Mucosa of gallbladder (tissue), 1 donor: ENCODE measurements at regions not wholly inside any gene's neighbourhood (a gene's known extent, or its start where the extent isn't known, plus 50 kb on each side); places are given as distances from the start of the nearest gene placed in this dataset.

Experiments used
- DNase-seq: peaks from one replicate; pipeline ENCODE4 v3.0.0-alpha.2; 2020; ENCODE audit warnings: low spot score
- donor health status: DM: no; HTN: no; CAD: no.

DNA sequence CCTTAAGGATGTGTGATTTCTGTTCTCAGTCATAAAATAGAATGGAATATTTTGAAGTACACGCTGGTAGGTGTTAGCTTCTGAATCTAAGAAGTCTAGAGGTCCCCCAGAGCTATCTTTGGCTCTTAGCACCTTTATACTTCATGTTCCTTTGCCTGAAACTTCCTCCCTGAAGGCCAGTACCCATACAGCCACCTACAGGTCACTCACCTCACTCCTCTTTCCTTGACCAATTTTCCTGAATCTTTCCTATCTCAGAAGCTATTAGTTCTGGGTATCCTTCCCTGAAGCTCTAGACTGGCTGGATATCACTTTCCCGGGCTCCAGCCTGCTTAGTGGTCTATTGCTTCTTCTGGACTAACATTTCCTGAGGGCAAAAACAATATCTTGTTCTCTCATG is 93.4 kb upstream of the EDNRB start:
- no peak for DNase-seq

DNA sequence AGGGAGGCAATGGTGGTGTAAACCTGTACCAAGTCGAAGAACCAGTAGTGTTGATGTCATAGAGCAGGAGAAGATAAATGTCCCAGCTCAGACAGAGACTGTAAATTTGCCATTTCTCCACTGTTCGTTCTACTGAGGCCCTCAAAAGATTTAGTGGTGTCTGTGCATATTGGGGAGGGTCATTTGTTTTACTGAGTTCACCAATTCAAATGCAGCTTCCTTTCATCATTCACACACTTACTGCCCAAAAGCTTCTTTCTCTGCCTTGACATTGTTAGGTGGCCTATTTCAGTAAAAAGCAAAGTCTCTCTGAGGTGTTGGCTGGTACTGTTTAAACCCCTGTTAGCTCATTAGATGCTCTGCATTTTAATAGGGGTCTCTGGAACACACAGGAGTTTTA is 86.2 kb upstream of the EDNRB start:
- DNase-seq: no peak

DNA sequence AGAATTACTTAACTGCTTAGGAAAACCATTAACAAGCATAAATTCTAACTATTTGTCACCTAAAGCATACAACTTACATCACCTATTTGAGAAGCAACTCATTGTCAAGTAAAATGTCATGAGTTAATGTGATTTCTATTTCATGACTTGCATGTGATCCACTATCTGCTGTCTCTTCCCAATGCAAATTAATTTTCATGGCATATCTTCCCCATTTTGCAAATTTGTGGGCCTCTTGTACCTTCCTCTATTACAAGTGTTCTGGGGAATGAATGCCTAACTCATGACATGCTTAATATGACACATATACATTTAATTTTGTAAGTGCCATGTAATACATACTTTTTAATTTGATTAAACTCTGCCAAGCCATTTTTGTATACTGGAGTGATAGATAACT is 81.1 kb upstream of the EDNRB start:
- no peak for DNase-seq

DNA sequence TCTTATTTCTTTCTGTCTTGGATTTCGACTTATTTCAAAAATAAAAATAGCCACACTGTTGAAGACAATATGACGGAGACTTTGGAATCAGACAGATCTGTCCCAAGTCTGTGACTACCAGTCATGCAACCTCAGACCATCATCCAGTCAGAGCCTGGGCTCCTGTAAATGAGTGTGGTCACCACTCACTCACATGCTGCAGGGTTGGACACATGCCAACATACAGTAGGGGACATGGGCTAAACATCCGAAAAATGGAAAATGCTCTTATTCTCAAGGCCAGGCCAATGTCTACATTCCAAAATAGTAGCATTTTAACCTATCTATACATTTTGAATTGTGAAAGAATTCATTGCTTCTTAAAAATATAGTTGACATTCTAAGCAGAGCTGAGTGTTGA is 75.5 kb upstream of the EDNRB start:
- DNase-seq: no peak

DNA sequence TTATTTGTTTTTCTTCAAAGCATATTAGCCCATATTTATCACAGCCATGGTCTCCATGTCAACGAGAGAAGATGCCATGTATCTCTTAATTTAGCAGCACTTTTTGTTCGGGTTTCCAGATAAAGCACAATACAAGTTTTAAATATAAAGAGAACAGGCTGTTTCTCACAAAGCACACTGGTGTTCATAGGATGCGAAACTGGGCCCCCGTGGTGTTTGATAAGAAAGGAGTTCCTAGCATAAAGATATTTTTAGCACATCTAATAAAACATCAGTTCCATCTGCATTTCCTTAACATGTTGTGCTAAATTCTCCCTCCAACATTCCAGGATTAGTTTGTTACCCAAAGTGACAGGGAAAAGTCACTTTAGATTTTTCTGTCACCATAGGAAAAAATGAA is 72.4 kb upstream of the EDNRB start:
- no peak for DNase-seq

DNA sequence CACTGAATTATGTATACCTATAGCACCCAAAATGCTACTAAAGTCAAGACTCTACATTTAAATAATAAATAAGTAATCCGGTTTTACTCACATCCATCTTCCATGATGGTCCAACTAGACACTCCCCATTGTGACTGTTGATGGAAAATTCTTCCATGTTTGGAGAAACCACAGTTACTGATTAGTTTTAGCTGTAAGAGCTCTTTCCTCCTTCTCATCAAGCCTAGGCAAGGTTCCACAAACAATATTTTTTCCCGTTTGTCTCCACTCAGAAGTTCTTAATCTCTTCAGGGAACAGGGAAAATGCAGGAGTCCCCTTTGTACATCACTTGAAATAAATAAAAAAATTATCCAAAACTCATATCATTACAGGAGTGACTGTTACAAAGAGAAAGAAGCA is 70.7 kb upstream of the EDNRB start:
- DNase-seq: no peak

DNA sequence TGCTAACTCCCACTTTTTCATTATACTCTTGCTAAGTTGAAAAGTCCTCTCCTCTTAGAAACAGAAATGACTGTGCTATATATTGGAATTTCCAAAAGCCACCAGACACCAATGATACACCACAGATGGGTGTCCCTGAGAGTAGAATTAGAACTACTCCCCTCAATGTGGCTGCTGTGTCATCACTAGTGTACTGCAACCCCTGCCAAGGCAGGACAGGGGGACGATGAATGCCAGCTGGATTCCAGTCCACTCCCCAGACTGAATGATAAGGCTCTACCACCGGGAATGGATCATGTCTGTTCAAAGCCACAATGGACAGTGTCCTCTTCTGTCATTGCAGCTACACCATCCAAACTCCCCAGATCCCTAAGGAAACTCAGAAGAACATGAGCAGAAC is 69.7 kb upstream of the EDNRB start:
- DNase-seq: no peak

DNA sequence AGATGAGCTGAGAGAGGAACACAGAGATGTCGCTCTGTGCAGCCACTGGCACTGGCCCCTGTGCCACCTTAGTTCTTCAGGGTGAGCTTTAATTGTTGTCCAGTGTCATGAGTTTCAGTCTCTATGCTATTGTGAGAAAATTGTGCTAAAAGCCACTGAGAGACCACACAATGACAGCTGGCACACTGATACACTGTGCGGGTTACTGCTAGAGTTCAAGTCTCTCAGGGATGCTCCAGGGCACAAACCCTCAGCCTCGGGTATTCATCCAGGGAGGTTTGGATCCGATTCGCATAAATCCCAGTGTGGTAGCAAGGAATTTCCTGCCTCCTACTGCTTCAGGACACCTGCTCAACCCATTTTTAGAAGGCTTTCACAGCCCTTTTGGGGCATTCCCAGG is 68.1 kb upstream of the EDNRB start:
- no peak for DNase-seq

DNA sequence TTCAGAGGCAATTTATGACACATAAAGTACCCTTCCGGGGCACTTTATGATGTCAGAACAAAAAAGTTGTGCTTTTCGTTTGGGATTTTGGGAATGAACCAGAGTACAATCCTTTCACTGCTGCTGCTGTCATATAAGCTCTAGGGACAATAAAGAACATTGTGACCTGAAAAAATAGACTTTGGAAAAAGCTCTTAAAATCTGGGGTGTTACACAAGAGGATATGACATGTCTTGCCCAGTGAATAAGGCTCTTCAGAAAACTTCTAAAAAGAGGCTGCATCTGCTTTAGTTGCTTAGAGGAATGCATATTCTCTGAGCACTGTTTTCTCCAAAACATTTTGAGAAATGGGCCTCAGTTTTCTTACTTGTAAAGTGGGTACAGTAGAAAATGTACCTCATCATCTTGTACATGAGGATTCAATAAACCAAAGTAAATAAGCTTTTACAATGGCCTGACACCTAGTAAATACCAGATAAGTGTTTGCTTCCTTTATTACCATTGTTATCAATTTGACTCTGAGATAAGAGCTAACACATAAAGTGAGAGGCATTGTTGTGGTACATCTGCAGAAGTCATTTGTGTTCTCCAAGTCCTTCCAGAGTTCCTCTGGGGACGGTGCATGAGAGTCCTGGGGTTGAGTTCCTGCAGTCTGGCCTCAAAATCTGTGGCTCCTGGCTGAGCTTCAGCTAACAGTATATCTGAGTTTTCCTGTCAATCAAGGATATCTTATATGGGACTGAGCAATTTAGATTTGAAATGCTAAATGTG is 67.4 kb upstream of the EDNRB start:
- no peak for DNase-seq

DNA sequence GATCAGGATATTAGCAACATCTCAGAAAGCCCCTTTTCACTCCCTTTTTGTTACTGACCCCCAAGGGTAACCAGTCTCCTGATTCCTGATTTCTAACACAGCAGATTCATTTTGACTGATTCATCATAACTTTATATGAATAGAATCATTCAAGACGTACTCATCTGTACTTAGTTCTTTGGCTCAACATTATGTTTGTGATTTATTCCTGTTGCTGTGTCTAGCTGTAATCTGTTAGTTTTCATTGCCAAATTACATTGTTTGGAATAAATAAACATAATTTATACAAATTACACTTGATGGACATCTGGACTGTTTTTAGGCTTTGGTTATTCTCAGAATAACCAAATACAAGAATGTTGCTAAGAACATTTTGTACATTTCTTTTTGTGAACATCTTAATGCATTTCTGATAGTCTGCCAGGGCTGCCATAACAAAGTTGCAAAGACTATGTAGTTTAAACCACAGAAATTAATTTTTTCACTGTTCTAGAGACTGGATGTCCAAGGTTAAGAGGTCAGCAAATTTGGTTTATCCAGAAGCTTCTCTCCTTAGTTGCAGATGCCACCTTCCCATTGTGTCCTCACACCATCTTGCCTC is 62.8 kb upstream of the EDNRB start:
- no peak for DNase-seq

DNA sequence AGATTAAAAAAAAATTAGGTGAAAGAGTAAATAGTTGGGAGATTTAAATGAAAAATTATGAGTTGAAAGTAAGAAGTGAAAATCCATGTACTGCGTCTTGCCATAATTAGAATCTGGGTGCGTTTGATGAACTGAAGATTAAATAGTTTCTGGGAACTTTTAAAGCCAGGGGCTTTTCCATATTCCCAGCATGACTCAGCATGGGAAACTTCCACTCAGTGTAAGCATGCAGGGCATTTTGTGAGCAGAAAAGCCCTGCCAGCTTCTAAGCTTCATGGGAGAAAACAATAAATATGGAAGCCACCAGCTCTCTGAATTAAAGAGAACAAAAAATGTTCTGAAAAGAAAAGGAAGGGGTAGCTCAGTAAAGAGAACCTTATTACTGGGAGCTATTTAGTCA is 62.0 kb upstream of the EDNRB start:
- no peak for DNase-seq

DNA sequence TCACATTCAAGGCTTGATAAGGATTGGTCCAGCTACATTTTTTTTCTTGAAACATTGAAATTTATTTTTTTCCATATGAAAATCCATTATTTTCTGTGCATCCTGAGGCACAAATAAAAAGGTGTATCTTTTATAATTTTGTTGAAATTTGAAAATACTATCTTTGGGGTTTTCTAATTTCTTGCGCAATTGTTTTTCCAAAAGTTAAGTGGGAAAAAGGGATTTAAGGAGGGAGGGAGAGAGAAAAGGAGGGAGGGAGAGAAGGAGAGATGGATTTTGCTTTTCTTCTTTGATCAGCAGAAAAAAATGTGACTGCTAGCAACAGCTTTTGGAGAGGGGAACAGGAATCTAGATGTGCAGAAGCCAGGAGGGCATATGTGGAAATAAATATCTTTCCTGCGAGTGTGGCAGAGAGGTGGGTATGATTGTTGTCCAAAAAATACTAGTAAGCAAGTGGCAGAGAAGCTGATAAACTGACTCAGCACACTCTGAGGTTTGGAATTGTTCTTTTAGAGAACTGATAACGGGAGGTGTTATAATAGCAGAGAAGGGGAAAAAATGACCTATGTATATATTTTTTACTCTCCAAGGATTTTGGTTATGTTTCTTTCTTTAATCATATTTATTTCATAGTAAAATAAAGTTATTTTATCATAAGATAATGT is 61.2 kb upstream of the EDNRB start:
- no peak for DNase-seq

DNA sequence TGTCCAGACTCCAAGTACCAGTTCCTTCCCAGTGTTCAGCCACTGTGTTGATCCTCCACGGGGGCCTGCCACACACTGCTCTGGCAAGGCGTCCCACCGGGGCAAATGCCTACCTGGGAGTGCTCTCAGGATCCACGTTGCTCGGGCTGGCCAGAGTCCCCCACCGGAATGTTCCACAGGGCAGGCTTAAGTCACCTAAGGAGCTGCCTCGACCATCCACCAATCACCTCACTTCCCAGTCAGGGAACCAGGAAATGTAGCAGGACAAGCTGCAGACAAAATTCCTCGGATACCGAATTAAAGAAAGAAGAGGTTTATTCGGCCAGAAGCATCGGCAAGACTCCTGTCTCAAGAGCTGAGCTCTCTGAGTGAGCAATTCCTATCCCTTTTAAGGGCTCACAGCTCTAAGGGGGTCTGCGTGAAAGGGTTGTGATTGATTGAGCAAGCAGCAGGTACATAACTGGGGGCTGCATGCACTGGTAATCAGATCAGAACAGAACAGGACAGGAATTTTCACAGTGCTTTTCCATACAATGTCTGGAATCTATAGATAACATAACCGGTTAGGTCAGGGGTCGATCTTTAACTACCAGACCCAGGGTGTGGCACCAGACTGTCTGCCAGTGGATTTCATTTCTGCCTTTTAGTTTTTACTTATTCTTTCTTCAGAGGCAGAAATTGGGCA is 56.9 kb upstream of the EDNRB start:
- DNase-seq: no peak

DNA sequence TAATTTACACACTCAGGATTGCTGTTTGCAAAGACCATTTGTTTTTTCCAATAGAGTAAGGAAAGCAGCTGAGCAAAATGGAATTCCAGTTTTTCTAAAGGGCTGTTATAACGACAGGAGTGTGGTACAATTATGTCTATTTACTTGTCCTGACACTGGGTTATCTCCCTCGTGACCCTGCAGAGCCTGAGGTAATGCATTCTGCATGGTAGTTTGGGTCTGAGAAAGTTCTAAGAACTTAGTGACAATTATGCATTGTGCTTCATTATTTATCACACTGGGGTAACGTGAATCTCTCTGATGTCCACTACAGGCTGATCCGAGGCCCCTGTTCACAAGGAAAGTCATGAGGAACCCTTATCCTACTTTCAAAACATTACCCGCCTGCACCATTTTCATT is 50.7 kb upstream of the EDNRB start:
- DNase-seq: no peak
